Esophagus muscularis mucosa (tissue), 4 donors: ENCODE measurements at regions not wholly inside any gene's neighbourhood (a gene's known extent, or its start where the extent isn't known, plus 50 kb on each side); places are given as distances from the start of the nearest gene placed in this dataset.

ENCODE experiments used
- DNase-seq: peaks from one replicate; pipeline ENCODE4 v3.0.0-alpha.2; 2017; ENCODE audit errors: extremely low spot score
- H3K27ac ChIP-seq, 4 donors: fragments of 200-600 bp; sonication (generic); replicated peaks in 1 of 4; 1 replicate in 3 of 4; 2 replicates in 1 of 4; pipeline ENCODE4 v1.5.1; 2016 to 2019; ENCODE audit warnings: mild to moderate bottlenecking in 1 of 4
- H3K27me3 ChIP-seq, 4 donors: fragments of 200-600 bp; sonication (generic); one replicate each; pipeline versions ENCODE4 v1.5.1 to v1.6.0; 2016 to 2019
- H3K36me3 ChIP-seq, 4 donors: fragments of 200-600 bp; sonication (generic); one replicate each; pipeline ENCODE4 v1.5.1; 2016 to 2019
- H3K4me1 ChIP-seq, 4 donors: fragments of 200-600 bp; sonication (generic); one replicate each; pipeline ENCODE4 v1.5.1; 2016 to 2019
- H3K4me3 ChIP-seq, 4 donors: fragments of 200-600 bp; sonication (generic); 1 replicate in 2 of 4; 2 replicates in 2 of 4; pipeline ENCODE4 v1.5.1; 2016 to 2019; ENCODE audit warnings: mild to moderate bottlenecking in 4 of 4, moderate library complexity in 1 of 4
- H3K9me3 ChIP-seq, 4 donors: fragments of 200-600 bp; sonication (generic); 1 replicate in 3 of 4; 2 replicates in 1 of 4; pipeline ENCODE4 v1.5.1; 2016 to 2019
- EP300 ChIP-seq: sonication (generic); formaldehyde crosslinking; IDR thresholded peaks from one replicate; pipeline ENCODE4 v1.6.1; 2017; ENCODE audit warnings: antibody characterized with exemption
- POLR2A ChIP-seq: fragments of 450-650 bp; IDR thresholded peaks from one replicate; pipeline ENCODE4 v1.6.1; 2017; ENCODE audit warnings: antibody characterized with exemption, moderate library complexity, mild to moderate bottlenecking, low read depth
- POLR2AphosphoS5 ChIP-seq, 2 donors: sonication (generic); formaldehyde crosslinking; IDR thresholded peaks; one replicate each; pipeline ENCODE4 v1.6.1; 2017; ENCODE audit warnings: antibody characterized with exemption in 2 of 2
- WGBS: methylation state at CpG from one replicate; pipeline ENCODE4 v1.1.5; 2018; 5-methylcytosine and 5-hydroxymethylcytosine counted together
- intact Hi-C: fragments of 100-400 bp; cut with DNase I; formaldehyde crosslinking; loops from one replicate; pipeline ENCODE4 v1.15.1; 2023
- TF ChIP-seq, protein P1 (sequence below), 3 experiments: fragments of 200-600 bp in 2 of 3; fragments of 450-650 bp in 1 of 3; sonication (generic) in 2 of 3; IDR thresholded peaks; one replicate each; pipeline ENCODE4 v1.5.1; 2017 to 2019; ENCODE audit warnings: antibody characterized with exemption in 3 of 3, mild to moderate bottlenecking in 2 of 3, moderate library complexity in 1 of 3

GRCh38 chr13:86541461-86541860, 742.2 kb upstream of the SLITRK6 start:
- Histone ChIP-seq H3K27me3 (no peaks in the 10 kb centered on the region), H3K4me3 (no peak overlapping the region), H3K4me1 (no peaks in the 10 kb centered on the region), H3K27ac (no peak overlapping the region), H3K9me3 (no peaks in the 10 kb centered on the region), H3K36me3 (no peaks in the 10 kb centered on the region)
- intact Hi-C loops, result no loop called here
- 80% methylated on average over 3 of the region's 3 CpGs for WGBS
- no peak for DNase-seq
- TF ChIP-seq POLR2A (no peak), POLR2AphosphoS5 (IDR thresholded peaks at IDR 0.05) (no peak), EP300 (no peak)
- TF ChIP-seq, protein P1, sequence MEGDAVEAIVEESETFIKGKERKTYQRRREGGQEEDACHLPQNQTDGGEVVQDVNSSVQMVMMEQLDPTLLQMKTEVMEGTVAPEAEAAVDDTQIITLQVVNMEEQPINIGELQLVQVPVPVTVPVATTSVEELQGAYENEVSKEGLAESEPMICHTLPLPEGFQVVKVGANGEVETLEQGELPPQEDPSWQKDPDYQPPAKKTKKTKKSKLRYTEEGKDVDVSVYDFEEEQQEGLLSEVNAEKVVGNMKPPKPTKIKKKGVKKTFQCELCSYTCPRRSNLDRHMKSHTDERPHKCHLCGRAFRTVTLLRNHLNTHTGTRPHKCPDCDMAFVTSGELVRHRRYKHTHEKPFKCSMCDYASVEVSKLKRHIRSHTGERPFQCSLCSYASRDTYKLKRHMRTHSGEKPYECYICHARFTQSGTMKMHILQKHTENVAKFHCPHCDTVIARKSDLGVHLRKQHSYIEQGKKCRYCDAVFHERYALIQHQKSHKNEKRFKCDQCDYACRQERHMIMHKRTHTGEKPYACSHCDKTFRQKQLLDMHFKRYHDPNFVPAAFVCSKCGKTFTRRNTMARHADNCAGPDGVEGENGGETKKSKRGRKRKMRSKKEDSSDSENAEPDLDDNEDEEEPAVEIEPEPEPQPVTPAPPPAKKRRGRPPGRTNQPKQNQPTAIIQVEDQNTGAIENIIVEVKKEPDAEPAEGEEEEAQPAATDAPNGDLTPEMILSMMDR (IDR thresholded peaks at IDR 0.05), result no peak

DNA sequence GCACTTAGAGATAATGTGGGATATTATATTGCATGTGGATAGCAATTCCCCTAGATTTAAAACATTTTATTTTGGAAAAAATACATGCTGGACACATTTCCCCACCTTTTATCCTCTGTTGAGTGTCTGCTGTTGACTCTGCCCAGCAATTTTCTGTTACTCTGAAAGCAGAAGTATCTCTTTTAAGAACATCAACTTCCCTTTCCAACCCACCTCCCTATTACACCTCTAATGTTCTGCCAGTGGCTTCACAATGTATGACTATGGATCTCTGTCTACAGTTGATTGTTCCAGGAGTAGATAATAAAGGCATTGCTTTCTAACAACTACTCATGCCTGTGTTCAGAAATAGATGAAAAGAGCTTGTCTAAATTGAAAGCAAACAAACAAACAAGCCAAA, 754.8 kb upstream of the SLITRK6 start:
- Histone ChIP-seq H3K27ac (no peak overlapping the region), H3K36me3 (no peaks in the 10 kb centered on the region), H3K27me3 (no peaks in the 10 kb centered on the region), H3K4me1 (no peaks in the 10 kb centered on the region), H3K4me3 (no peak overlapping the region), H3K9me3 (peaks cover 0 to under 1% (median 0%) of the 10 kb centered on the region in 4 donors)
- no peak for DNase-seq
- intact Hi-C loops, result no loop called here
- TF ChIP-seq EP300 (no peak), POLR2AphosphoS5 (IDR thresholded peaks at IDR 0.05) (no peak), POLR2A (no peak)
- TF ChIP-seq, protein P1 (IDR thresholded peaks at IDR 0.05), result no peak

DNA sequence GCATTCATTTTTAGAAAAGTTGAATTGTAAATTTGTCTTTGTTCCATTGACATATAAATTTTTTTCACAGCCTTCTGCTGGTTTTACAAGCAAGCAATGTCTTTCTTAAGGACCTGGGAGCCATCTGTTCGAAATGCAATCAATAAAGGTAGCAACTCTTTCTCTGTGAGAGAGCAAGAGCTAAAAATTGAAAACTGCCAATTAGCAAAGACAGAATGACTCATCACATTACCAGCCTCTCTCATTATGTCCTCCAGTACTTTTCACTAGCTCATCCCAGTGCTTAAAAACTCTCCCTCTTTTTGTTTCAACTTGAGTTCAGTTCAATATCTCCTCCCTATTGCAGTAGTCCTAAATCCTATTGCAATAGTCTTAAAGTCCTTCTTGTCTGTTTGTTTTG, 760.7 kb upstream of the SLITRK6 start:
- Histone ChIP-seq H3K27ac (no peak overlapping the region), H3K36me3 (no peaks in the 10 kb centered on the region), H3K9me3 (no peaks in the 10 kb centered on the region), H3K4me1 (no peaks in the 10 kb centered on the region), H3K4me3 (no peak overlapping the region), H3K27me3 (no peaks in the 10 kb centered on the region)
- TF ChIP-seq, protein P1 (IDR thresholded peaks at IDR 0.05), result no peak
- no peak for TF ChIP-seq EP300
- no peak for TF ChIP-seq POLR2AphosphoS5 (IDR thresholded peaks at IDR 0.05)
- no peak for TF ChIP-seq POLR2A
- no peak for DNase-seq
- WGBS, result 68% methylated on average over 1 of the region's 1 CpG
- intact Hi-C loops, result no loop called here

DNA sequence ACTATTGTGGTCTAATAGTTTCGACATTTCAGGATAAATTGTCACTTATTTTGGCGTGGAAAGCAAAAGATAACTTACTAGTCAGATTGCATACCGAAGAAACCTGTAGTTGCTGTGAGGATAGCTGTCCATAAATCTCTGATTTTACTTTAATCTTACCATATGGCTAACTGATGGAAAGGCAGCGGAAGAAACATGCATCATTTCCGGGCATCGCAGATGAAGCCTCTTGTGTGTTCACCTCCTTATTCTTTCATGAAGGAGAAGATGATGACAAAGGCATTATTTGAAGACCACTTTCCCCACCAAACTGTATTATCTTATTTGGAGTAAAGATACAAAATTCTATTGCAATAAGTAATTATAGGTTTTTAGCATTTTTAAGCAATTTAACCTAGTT, 763.6 kb upstream of the SLITRK6 start:
- TF ChIP-seq EP300, result no peak
- TF ChIP-seq, protein P1 (IDR thresholded peaks at IDR 0.05), result no peak
- no peak for TF ChIP-seq POLR2A
- TF ChIP-seq POLR2AphosphoS5 (IDR thresholded peaks at IDR 0.05), result no peak
- H3K9me3 ChIP-seq, result no peaks in the 10 kb centered on the region
- no peak overlapping the region for H3K4me3 ChIP-seq
- WGBS, result 93% methylated on average over 6 of the region's 6 CpGs
- H3K36me3 ChIP-seq, result no peaks in the 10 kb centered on the region
- no peaks in the 10 kb centered on the region for H3K27me3 ChIP-seq
- no peaks in the 10 kb centered on the region for H3K4me1 ChIP-seq
- intact Hi-C loops, result no loop called here
- no peak for DNase-seq
- H3K27ac ChIP-seq, result no peak overlapping the region

- intact Hi-C loops, result no loop called here
- 67% methylated on average over 2 of the region's 2 CpGs for WGBS
- Histone ChIP-seq H3K36me3 (no peaks in the 10 kb centered on the region), H3K4me1 (no peaks in the 10 kb centered on the region), H3K4me3 (no peak overlapping the region), H3K9me3 (no peaks in the 10 kb centered on the region), H3K27me3 (no peaks in the 10 kb centered on the region), H3K27ac (no peak overlapping the region)
- no peak for TF ChIP-seq POLR2A
- no peak for TF ChIP-seq EP300
- TF ChIP-seq, protein P1 (IDR thresholded peaks at IDR 0.05), result no peak
- no peak for TF ChIP-seq POLR2AphosphoS5 (IDR thresholded peaks at IDR 0.05)
- DNase-seq, result no peak
Observed at GRCh38 chr13:86563308-86563707, 764.1 kb upstream of the SLITRK6 start.
